Vagina (tissue), 2 donors: ENCODE measurements at regions not wholly inside any gene's neighbourhood (a gene's known extent, or its start where the extent isn't known, plus 50 kb on each side); places are given as distances from the start of the nearest gene placed in this dataset.

Experiments
- DNase-seq, 2 donors: peaks; one replicate each; pipeline ENCODE4 v3.0.0-alpha.2; 2017; ENCODE audit errors: extremely low spot score in 2 of 2
- H3K27ac ChIP-seq: fragments of 200-600 bp; sonication (generic); one replicate; pipeline ENCODE4 v1.5.1; 2019
- H3K27me3 ChIP-seq: fragments of 200-600 bp; sonication (generic); one replicate; pipeline ENCODE4 v1.5.1; 2019
- H3K36me3 ChIP-seq, 2 donors: fragments of 200-600 bp; sonication (generic); one replicate each; pipeline ENCODE4 v1.5.1; 2017 to 2019
- H3K4me1 ChIP-seq: fragments of 200-600 bp; sonication (generic); one replicate; pipeline ENCODE4 v1.5.1; 2019
- H3K4me3 ChIP-seq, 2 donors: fragments of 200-600 bp; sonication (generic); 1 replicate in 1 of 2; 2 replicates in 1 of 2; pipeline ENCODE4 v1.5.1; 2016 to 2019
- H3K9me3 ChIP-seq: fragments of 200-600 bp; sonication (generic); one replicate; pipeline ENCODE4 v1.5.1; 2019
- CTCF ChIP-seq, 3 experiments: fragments of 450-650 bp in 2 of 3; fragments of 200-600 bp in 1 of 3; sonication (generic) in 1 of 3; IDR thresholded peaks; one replicate each; pipeline ENCODE4 v1.5.1; 2017 to 2019; ENCODE audit warnings: antibody characterized with exemption in 3 of 3, mild to moderate bottlenecking in 2 of 3, moderate library complexity in 2 of 3
- POLR2A ChIP-seq, 2 donors: fragments of 450-650 bp; IDR thresholded peaks; one replicate each; pipeline ENCODE4 v1.6.1; 2017; ENCODE audit warnings: antibody characterized with exemption in 2 of 2, mild to moderate bottlenecking in 2 of 2, moderate library complexity in 2 of 2
- POLR2AphosphoS5 ChIP-seq, 2 donors: sonication (generic); formaldehyde crosslinking; IDR thresholded peaks; one replicate each; pipeline ENCODE4 v1.9.0; 2017; ENCODE audit warnings: antibody characterized with exemption in 2 of 2, mild to moderate bottlenecking in 2 of 2, low read depth in 1 of 2; ENCODE audit not compliant: insufficient read depth in 1 of 2
- intact Hi-C: fragments of 100-400 bp; cut with DNase I; formaldehyde crosslinking; loops from one replicate; pipeline ENCODE4 v1.15.1; 2023

GRCh38 chr4:111630705-111631104 lies 514.5 kb upstream of the FAM241A start:
- no peak overlapping the region for H3K27ac ChIP-seq
- no peak for DNase-seq
- H3K27me3 ChIP-seq: no peaks in the 10 kb centered on the region
- intact Hi-C loops: no loop called here
- H3K4me1 ChIP-seq: no peaks in the 10 kb centered on the region
- no peaks in the 10 kb centered on the region for H3K36me3 ChIP-seq
- no peak overlapping the region for H3K4me3 ChIP-seq
- no peaks in the 10 kb centered on the region for H3K9me3 ChIP-seq
- TF ChIP-seq CTCF (IDR thresholded peaks at IDR 0.05): no peak
- TF ChIP-seq POLR2A (IDR thresholded peaks at IDR 0.05): no peak
- TF ChIP-seq POLR2AphosphoS5 (IDR thresholded peaks at IDR 0.05; ENCODE audit: insufficient read depth in 1 of 2, low read depth in 1 of 2): no peak

- no peak for DNase-seq
- Histone ChIP-seq H3K27me3 (no peaks in the 10 kb centered on the region), H3K4me3 (no peak overlapping the region), H3K27ac (no peak overlapping the region), H3K9me3 (no peaks in the 10 kb centered on the region), H3K4me1 (no peaks in the 10 kb centered on the region), H3K36me3 (no peaks in the 10 kb centered on the region)
- TF ChIP-seq CTCF (IDR thresholded peaks at IDR 0.05) (no peak), POLR2A (IDR thresholded peaks at IDR 0.05) (no peak), POLR2AphosphoS5 (IDR thresholded peaks at IDR 0.05; ENCODE audit: insufficient read depth in 1 of 2, low read depth in 1 of 2) (no peak)
- intact Hi-C loops: no loop called here
Observed at GRCh38 chr4:111631215-111631999, 513.8 kb upstream of the FAM241A start.

- intact Hi-C loops: no loop called here
- TF ChIP-seq POLR2AphosphoS5 (IDR thresholded peaks at IDR 0.05; ENCODE audit: insufficient read depth in 1 of 2, low read depth in 1 of 2): peak in 1 of 2 donors; percentile 26
- no peak for TF ChIP-seq POLR2A (IDR thresholded peaks at IDR 0.05)
- Histone ChIP-seq H3K4me3 (no peak overlapping the region), H3K27ac (no peak overlapping the region), H3K9me3 (no peaks in the 10 kb centered on the region), H3K27me3 (no peaks in the 10 kb centered on the region), H3K36me3 (no peaks in the 10 kb centered on the region), H3K4me1 (no peaks in the 10 kb centered on the region)
- DNase-seq: no peak
Observed at GRCh38 chr4:111632641-111633151, 512.6 kb upstream of the FAM241A start.

- DNase-seq: no peak
- Histone ChIP-seq H3K27me3 (no peaks in the 10 kb centered on the region), H3K27ac (no peak overlapping the region), H3K36me3 (no peaks in the 10 kb centered on the region), H3K4me3 (no peak overlapping the region), H3K9me3 (no peaks in the 10 kb centered on the region), H3K4me1 (no peaks in the 10 kb centered on the region)
- no peak for TF ChIP-seq POLR2A (IDR thresholded peaks at IDR 0.05)
- intact Hi-C loops: no loop called here
Observed at GRCh38 chr4:111633663-111634266, 511.5 kb upstream of the FAM241A start.

GRCh38 chr4:111635646-111636045 lies 509.6 kb upstream of the FAM241A start:
- Histone ChIP-seq H3K27me3 (no peaks in the 10 kb centered on the region), H3K27ac (no peak overlapping the region), H3K36me3 (no peaks in the 10 kb centered on the region), H3K4me1 (no peaks in the 10 kb centered on the region), H3K9me3 (no peaks in the 10 kb centered on the region), H3K4me3 (no peak overlapping the region)
- intact Hi-C loops: no loop called here
- TF ChIP-seq CTCF (IDR thresholded peaks at IDR 0.05) (no peak), POLR2A (IDR thresholded peaks at IDR 0.05) (no peak), POLR2AphosphoS5 (IDR thresholded peaks at IDR 0.05; ENCODE audit: insufficient read depth in 1 of 2, low read depth in 1 of 2) (no peak)
- DNase-seq: no peak
